PC-9 (cell line): ENCODE measurements at regions not wholly inside any gene's neighbourhood (a gene's known extent, or its start where the extent isn't known, plus 50 kb on each side); places are given as distances from the start of the nearest gene placed in this dataset.

Experiments
- EZH2 ChIP-seq: fragments of 200-600 bp; sonication (generic); IDR thresholded peaks from 2 replicates; pipeline ENCODE4 v1.8.0; 2017; ENCODE audit warnings: antibody characterized with exemption, low read depth
- TF ChIP-seq, protein P1 (sequence below): fragments of 200-600 bp; sonication (generic); conservative IDR thresholded peaks from 2 replicates; pipeline ENCODE4 v1.6.1; 2017; ENCODE audit warnings: mixed run types, antibody characterized with exemption, mild to moderate bottlenecking, moderate library complexity

DNA sequence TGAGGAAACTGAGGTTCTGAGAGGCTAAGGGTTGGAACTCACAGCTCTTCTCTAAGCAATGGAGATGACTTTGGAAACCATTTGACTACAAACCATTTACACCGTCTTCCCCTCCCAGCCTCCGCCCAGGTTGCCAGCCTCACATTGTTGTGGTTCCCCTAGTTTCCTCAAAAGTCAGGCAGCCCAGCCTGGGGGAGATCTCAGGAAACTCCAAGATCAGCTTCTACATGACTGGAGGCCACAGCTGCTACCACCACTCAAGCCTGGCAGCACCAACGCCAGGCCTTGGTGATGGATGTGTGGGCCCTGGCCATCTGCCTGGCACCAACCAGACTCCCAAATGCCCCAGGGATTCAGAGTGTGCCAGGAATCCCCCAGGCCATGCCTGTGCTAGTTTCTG is 207.9 kb downstream of the TSHZ3 start:
- TF ChIP-seq, protein P1, sequence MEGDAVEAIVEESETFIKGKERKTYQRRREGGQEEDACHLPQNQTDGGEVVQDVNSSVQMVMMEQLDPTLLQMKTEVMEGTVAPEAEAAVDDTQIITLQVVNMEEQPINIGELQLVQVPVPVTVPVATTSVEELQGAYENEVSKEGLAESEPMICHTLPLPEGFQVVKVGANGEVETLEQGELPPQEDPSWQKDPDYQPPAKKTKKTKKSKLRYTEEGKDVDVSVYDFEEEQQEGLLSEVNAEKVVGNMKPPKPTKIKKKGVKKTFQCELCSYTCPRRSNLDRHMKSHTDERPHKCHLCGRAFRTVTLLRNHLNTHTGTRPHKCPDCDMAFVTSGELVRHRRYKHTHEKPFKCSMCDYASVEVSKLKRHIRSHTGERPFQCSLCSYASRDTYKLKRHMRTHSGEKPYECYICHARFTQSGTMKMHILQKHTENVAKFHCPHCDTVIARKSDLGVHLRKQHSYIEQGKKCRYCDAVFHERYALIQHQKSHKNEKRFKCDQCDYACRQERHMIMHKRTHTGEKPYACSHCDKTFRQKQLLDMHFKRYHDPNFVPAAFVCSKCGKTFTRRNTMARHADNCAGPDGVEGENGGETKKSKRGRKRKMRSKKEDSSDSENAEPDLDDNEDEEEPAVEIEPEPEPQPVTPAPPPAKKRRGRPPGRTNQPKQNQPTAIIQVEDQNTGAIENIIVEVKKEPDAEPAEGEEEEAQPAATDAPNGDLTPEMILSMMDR = no peak
- TF ChIP-seq EZH2 = no peak
